GM18909 (cell line): ENCODE measurements at regions not wholly inside any gene's neighbourhood (a gene's known extent, or its start where the extent isn't known, plus 50 kb on each side); places are given as distances from the start of the nearest gene placed in this dataset.

ENCODE experiments used
- ATAC-seq: cut with Tn5 transposase; IDR thresholded peaks from one replicate; pipeline ENCODE4 v1.9.1; 2021; ENCODE audit warnings: mild to moderate bottlenecking; ENCODE audit not compliant: unreplicated experiment, poor library complexity

DNA sequence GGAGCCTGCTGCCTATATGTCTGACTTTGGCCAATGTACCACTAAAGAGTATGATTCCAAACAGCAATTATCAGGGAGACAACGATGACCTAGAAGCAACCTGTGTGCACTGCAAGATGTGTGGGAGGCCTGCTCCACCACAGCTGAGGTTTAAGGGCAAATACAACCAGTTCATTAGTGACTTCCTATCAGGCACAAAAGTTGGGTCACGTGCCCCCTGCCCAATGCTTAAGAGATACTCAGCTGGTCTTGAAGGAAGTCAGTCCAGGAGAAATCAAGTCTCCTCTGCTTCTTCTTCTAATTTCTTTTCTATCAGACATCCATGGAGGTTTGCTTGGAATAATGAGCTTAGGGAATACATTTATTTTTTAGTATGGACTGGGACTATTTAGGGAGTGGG is 296.0 kb downstream of the HLX start:
- no peak for ATAC-seq

- ATAC-seq: no peak
Measured at GRCh38 chr1:221180704-221181368, 301.6 kb downstream of the HLX start.

DNA sequence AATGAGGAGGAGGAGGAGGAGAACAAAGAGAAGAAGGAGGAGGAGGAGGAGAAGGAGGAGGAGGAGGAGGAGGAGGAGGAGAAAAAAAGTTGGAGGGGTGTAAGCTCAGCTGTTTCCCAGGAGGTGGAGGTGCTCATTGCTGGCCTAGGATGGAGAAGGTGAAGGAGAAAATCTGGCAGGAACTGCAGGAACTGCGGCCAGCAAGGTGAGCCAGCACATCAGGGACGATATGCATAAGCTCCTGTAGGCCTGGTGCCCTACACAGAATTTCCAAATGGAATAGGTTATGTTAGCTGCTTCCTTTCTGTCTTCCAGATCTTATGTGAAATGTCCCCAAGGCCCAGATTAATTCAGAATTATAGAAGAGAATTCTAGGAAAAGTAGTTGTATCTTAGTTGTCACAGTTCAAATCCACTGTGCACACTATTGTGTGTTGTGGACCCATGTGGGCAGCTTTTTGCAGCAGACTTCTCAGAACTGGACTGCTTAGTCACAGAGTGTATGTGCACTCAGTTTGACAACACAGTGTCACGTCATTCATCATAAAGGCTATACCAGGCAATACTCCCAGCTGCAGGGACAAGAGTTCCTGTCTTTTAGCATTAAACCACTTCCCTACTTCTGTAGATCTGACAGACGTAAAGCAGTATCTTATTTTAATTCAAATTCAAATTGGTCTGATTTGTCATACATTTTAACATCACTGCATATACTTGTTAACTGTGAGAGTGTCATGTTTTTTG is 303.7 kb downstream of the HLX start:
- no peak for ATAC-seq

DNA sequence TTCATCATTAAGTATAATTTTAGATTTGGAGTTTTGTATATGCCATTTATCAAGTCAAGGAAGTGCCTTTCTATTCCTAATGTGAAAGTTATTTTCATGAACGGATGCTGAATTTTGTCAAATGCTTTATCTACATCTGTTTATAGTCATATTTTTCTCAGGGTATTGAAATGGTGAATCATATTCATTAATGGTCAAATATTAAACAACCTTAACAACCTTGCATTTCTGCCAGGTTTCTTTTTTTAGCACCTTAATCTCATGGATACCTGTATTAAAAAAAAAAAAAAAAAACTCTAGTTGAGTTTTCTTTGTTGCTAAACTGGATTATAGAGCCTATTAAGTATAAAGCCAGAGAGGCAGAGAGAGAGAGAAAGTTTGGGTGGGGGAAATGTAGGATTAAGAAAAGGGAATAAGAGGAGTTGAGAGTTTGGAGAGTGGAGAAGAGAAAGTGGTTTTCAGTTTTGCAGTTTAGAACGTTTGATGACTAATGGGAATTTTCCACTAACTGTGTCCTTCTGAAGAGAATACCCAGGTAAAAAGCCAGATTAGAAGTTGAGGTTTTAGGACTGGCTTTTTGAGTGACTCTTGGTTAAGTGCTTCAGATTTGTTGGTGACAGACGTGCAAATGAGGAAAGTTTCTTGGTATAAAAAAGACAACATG is 305.0 kb downstream of the HLX start:
- ATAC-seq: no peak

- ATAC-seq: no peak
Measured at GRCh38 chr1:221187174-221187573, 307.9 kb downstream of the HLX start.

- no peak for ATAC-seq
Measured at GRCh38 chr1:221188458-221188857, 309.2 kb downstream of the HLX start.

- no peak for ATAC-seq
Measured at GRCh38 chr1:221190249-221190648, 311.0 kb downstream of the HLX start.

DNA sequence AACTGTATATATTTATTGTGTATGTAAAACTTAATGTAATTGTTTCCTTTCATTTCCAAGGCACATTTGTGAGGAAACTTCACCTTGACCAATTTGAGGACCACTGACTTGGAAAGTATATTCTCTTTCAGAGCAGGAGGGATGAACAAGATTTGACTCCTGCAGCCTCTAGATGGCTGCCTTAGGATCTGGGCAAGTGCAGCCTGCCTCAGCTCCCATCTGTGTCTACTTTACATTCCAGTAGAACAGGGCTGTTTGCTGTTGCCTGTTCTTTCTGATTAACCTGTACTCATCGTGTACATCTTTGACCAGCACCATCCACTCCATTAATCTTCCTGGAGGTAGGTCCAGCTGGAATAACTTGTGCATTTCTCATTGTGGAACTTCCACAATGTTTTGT is 312.8 kb downstream of the HLX start:
- no peak for ATAC-seq

DNA sequence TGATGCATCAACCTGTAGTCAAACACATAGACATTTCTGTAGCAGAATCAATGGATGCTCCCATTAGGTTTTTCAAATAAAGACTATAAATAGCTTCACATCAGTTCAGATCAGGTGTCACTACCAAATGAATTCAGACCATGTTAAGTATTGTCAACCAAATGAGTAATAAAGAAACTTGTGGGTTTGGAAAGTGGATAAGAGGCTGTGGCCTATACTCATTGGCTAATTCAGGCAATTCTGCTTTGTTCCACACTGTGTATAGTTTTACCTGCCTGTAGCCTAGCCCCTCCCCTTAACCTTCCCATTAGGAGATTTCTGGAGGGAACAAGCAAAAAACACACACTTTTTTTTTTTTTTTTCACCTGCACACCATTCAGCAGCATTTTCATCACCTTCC is 321.2 kb downstream of the HLX start:
- peak; percentile 72 for ATAC-seq

- ATAC-seq: no peak
Measured at GRCh38 chr1:221201773-221202172, 322.5 kb downstream of the HLX start.

GRCh38 chr1:221203224-221204054 is 324.2 kb downstream of the HLX start:
- peak; percentile 87 for ATAC-seq

GRCh38 chr1:221204055-221204833 is 325.0 kb downstream of the HLX start:
- ATAC-seq: no peak

GRCh38 chr1:221206076-221206475 is 326.8 kb downstream of the HLX start:
- no peak for ATAC-seq

GRCh38 chr1:221212926-221213325 is 333.7 kb downstream of the HLX start:
- no peak for ATAC-seq

DNA sequence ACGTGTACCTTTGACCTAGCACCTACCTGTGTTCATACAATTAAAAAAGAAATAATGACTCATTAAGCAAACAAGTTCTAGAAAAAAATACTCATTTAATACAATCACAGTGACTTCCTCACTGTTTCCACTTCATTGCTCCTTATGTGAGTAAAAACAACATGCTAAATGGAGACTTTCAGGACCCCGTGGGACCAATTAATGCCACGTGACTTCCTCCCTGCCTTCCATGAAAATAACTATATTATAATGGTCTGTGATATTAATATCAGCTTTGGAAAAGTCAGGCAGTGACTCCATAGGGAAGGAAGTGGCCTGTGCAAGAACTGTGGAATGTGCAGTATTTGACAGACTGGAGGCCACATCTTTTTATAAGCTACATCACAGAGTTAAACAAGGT is 337.8 kb downstream of the HLX start:
- no peak for ATAC-seq

DNA sequence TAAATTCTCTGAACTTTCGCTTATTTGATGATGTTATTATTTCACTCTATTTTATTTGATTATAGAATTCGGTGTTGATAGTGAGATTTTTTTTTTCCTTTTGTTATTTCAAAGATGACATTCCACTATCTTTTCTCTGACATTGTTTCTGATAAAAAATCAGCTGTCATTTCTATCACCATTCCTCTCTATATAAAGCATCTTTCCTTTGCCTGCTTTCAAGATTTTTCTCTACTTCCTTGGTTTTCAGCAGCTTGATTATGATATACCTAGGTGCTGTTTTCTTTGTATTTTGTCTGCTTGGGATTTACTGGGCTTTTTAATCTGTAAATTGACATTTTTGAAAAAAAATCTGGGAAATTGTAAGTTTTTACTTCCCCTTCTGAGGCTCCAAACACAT is 344.0 kb downstream of the HLX start:
- ATAC-seq: no peak

- ATAC-seq: no peak
Measured at GRCh38 chr1:221227460-221227859, 348.2 kb downstream of the HLX start.

GRCh38 chr1:221227872-221228337 is 348.7 kb downstream of the HLX start:
- ATAC-seq: no peak

DNA sequence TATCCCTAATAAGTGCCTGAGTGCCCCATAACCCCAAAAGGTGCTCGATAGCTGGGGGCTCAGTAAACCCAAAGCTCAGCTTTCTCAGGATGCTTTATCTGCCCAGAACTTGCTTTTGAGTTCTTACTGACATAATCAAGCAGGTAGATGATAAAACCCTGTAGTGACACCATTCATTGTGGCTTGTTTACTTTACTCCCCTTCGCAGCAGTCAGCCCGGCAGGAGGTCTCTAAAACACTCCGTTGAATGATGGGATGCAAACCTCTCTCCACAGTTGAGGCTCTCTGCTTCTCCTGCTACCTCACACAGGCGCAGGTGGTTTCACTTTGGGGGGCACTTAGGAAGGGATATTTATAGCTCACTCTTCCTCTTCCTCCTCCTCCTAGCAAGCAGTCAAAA is 349.4 kb downstream of the HLX start:
- no peak for ATAC-seq

- no peak for ATAC-seq
Measured at GRCh38 chr1:221230605-221231004, 351.4 kb downstream of the HLX start.
